H9 (cell line): ENCODE measurements at regions not wholly inside any gene's neighbourhood (a gene's known extent, or its start where the extent isn't known, plus 50 kb on each side); places are given as distances from the start of the nearest gene placed in this dataset.

ENCODE experiments used
- DNase-seq: peaks from one replicate; pipeline ENCODE4 v3.0.0-alpha.2; 2017
- H2AFZ ChIP-seq: one replicate; pipeline ENCODE4 v1.6.1; 2013; ENCODE audit warnings: mild to moderate bottlenecking, low read length, control low read depth, moderate library complexity
- H2AK5ac ChIP-seq: 2 replicates; pipeline ENCODE4 v1.6.1; 2013; ENCODE audit warnings: low read length, control low read depth, mixed read lengths; ENCODE audit not compliant: insufficient read length
- H2BK120ac ChIP-seq: one replicate; pipeline ENCODE4 v1.6.1; 2013; ENCODE audit warnings: low read depth, mild to moderate bottlenecking, low read length, control low read depth, inconsistent platforms; ENCODE audit not compliant: poor library complexity, severe bottlenecking
- H2BK12ac ChIP-seq: 2 replicates; pipeline ENCODE4 v1.6.1; 2013; ENCODE audit warnings: low read length, control low read depth, mixed read lengths, low read depth; ENCODE audit not compliant: insufficient read length
- H2BK15ac ChIP-seq: 2 replicates; pipeline ENCODE4 v1.6.1; 2013; ENCODE audit warnings: low read depth, low read length, control low read depth
- H2BK20ac ChIP-seq: one replicate; pipeline ENCODE4 v1.6.1; 2013; ENCODE audit warnings: low read depth, mild to moderate bottlenecking, low read length, control low read depth, inconsistent platforms; ENCODE audit not compliant: poor library complexity, severe bottlenecking
- H2BK5ac ChIP-seq: 2 replicates; pipeline ENCODE4 v1.6.1; 2013; ENCODE audit warnings: low read length, control low read depth, mixed read lengths; ENCODE audit not compliant: insufficient read length
- H3K14ac ChIP-seq: 2 replicates; pipeline ENCODE4 v1.6.1; 2013; ENCODE audit warnings: low read length, control low read depth; ENCODE audit not compliant: insufficient read depth
- H3K18ac ChIP-seq: 2 replicates; pipeline ENCODE4 v1.6.1; 2013; ENCODE audit warnings: low read depth, mild to moderate bottlenecking, mixed read lengths, low read length, control low read depth; ENCODE audit not compliant: insufficient read length
- H3K23ac ChIP-seq: 2 replicates; pipeline ENCODE4 v1.6.1; 2013; ENCODE audit warnings: low read length, control low read depth, mixed read lengths, low read depth; ENCODE audit not compliant: insufficient read length
- H3K23me2 ChIP-seq: 2 replicates; pipeline ENCODE4 v1.6.1; 2013; ENCODE audit warnings: low read depth, mild to moderate bottlenecking, mixed read lengths, low read length, control low read depth; ENCODE audit not compliant: insufficient read length, poor library complexity, severe bottlenecking
- H3K27ac ChIP-seq: 2 replicates; pipeline ENCODE4 v1.5.1; 2013; ENCODE audit warnings: low read length, control low read depth, mixed read lengths, low read depth; ENCODE audit not compliant: insufficient read length
- H3K27me3 ChIP-seq: 2 replicates; pipeline ENCODE4 v1.6.1; 2013; ENCODE audit warnings: low read length, control low read depth, inconsistent platforms; ENCODE audit not compliant: insufficient read depth
- H3K4ac ChIP-seq: 2 replicates; pipeline ENCODE4 v1.6.1; 2013; ENCODE audit warnings: low read depth, mild to moderate bottlenecking, control low read depth, inconsistent platforms, low read length, moderate library complexity
- H3K4me1 ChIP-seq: 2 replicates; pipeline ENCODE4 v1.6.1; 2013; ENCODE audit warnings: low read length, control low read depth, inconsistent platforms; ENCODE audit not compliant: insufficient read depth
- H3K4me2 ChIP-seq: 2 replicates; pipeline ENCODE4 v1.6.1; 2013; ENCODE audit warnings: low read length, control low read depth, mixed read lengths; ENCODE audit not compliant: insufficient read length, insufficient read depth
- H3K56ac ChIP-seq: 2 replicates; pipeline ENCODE4 v1.6.1; 2013; ENCODE audit warnings: low read depth, mild to moderate bottlenecking, mixed read lengths, low read length, control low read depth; ENCODE audit not compliant: insufficient read length
- H3K79me1 ChIP-seq: 2 replicates; pipeline ENCODE4 v1.6.1; 2013; ENCODE audit warnings: low read depth, mild to moderate bottlenecking, moderate library complexity, low read length, control low read depth, inconsistent platforms; ENCODE audit not compliant: insufficient read depth, poor library complexity, severe bottlenecking
- H3K79me2 ChIP-seq: 2 replicates; pipeline ENCODE4 v1.6.1; 2013; ENCODE audit warnings: low read length, control low read depth, inconsistent platforms; ENCODE audit not compliant: insufficient read depth
- H3K9ac ChIP-seq: 2 replicates; pipeline ENCODE4 v1.6.1; 2013; ENCODE audit warnings: low read length, control low read depth, mixed read lengths; ENCODE audit not compliant: insufficient read length; ENCODE audit errors: extremely low read depth
- H3K9me3 ChIP-seq: one replicate; pipeline ENCODE4 v1.6.1; 2013; ENCODE audit warnings: low read depth, low read length, inconsistent platforms; ENCODE audit not compliant: control insufficient read depth
- H3T11ph ChIP-seq: one replicate; pipeline ENCODE4 v1.6.1; 2013; ENCODE audit warnings: mild to moderate bottlenecking, low read length, control low read depth, inconsistent platforms
- H4K20me1 ChIP-seq: one replicate; pipeline ENCODE4 v1.6.1; 2013; ENCODE audit not compliant: control insufficient read depth, insufficient read length, insufficient read depth
- H4K5ac ChIP-seq: 2 replicates; pipeline ENCODE4 v1.6.1; 2013; ENCODE audit warnings: low read depth, mild to moderate bottlenecking, mixed read lengths, low read length, control low read depth; ENCODE audit not compliant: insufficient read length
- H4K8ac ChIP-seq: replicated peaks from 2 replicates; pipeline ENCODE4 v1.6.1; 2013; ENCODE audit warnings: low read length, control low read depth, mixed read lengths, low read depth; ENCODE audit not compliant: insufficient read length
- H4K91ac ChIP-seq: 2 replicates; pipeline ENCODE4 v1.6.1; 2013; ENCODE audit warnings: low read depth, mild to moderate bottlenecking, moderate library complexity, mixed read lengths, low read length, control low read depth; ENCODE audit not compliant: insufficient read length
- H3K27ac Mint-ChIP-seq, 3 experiments: 2 replicates in 2 of 3; 3 replicates in 1 of 3; pipeline ENCODE4 v1.8.0; 2020 to 2021; ENCODE audit warnings: mixed read lengths in 3 of 3, mild to moderate bottlenecking in 1 of 3, moderate library complexity in 1 of 3
- H3K27me3 Mint-ChIP-seq: 2 replicates; pipeline ENCODE4 v1.8.0; 2021; ENCODE audit warnings: low read depth, mild to moderate bottlenecking, moderate library complexity, mixed read lengths
- H3K36me3 Mint-ChIP-seq, 3 experiments: 2 replicates in 2 of 3; 3 replicates in 1 of 3; pipeline ENCODE4 v1.8.0; 2020 to 2021; ENCODE audit warnings: low read depth in 3 of 3, mixed read lengths in 3 of 3; ENCODE audit not compliant: insufficient read depth in 1 of 3
- H3K4me1 Mint-ChIP-seq, 2 experiments: 2 replicates each; pipeline ENCODE4 v1.8.0; 2020; ENCODE audit warnings: mixed read lengths in 2 of 2
- H3K4me3 Mint-ChIP-seq, 2 experiments: 2 replicates in 1 of 2; 3 replicates in 1 of 2; pipeline ENCODE4 v1.8.0; 2020 to 2021; ENCODE audit warnings: mild to moderate bottlenecking in 2 of 2, mixed read lengths in 2 of 2, moderate library complexity in 1 of 2
- H3K9me3 Mint-ChIP-seq, 2 experiments: 2 replicates in 1 of 2; 3 replicates in 1 of 2; pipeline ENCODE4 v1.8.0; 2020; ENCODE audit warnings: mild to moderate bottlenecking in 2 of 2, mixed read lengths in 2 of 2, moderate library complexity in 1 of 2
- CTCF ChIP-seq: fragments of 200-600 bp; sonication (generic); conservative IDR thresholded peaks from 3 replicates; pipeline ENCODE4 v1.8.0; 2021; ENCODE audit warnings: antibody characterized with exemption, mild to moderate bottlenecking
- WGBS: extraction: QIAGEN DNeasy Blood & Tissue Kit; methylation state at CpG from one replicate; pipeline ENCODE4 v1.1.7; 2013; ENCODE audit warnings: missing lambda C conversion rate, low lambda C conversion rate, mixed read lengths; ENCODE audit not compliant: insufficient read length; ENCODE audit errors: extremely low coverage; 5-methylcytosine and 5-hydroxymethylcytosine counted together

GRCh38 chr10:78643513-78643912 is 425.3 kb upstream of the ZMIZ1 start:
- Histone ChIP-seq H3K56ac (no peak overlapping the region), H2BK12ac (no peak overlapping the region), H4K20me1 (no peaks in the 10 kb centered on the region), H3K27ac (no peak overlapping the region), H3K4ac (no peak overlapping the region), H2BK15ac (no peak overlapping the region), H3K79me1 (no peaks in the 10 kb centered on the region), H3K23ac (no peak overlapping the region), H3K23me2 (no peaks in the 10 kb centered on the region), H3T11ph (no peak overlapping the region), H3K14ac (no peak overlapping the region), H3K27me3 (no peaks in the 10 kb centered on the region), H2AK5ac (no peak overlapping the region), H3K9me3 (no peaks in the 10 kb centered on the region), H2AFZ (no peak overlapping the region), H4K5ac (no peak overlapping the region), H3K4me1 (no peaks in the 10 kb centered on the region), H2BK20ac (no peak overlapping the region), H3K9ac (no peak overlapping the region), H2BK120ac (no peak overlapping the region), H3K79me2 (no peaks in the 10 kb centered on the region), H3K4me2 (no peak overlapping the region), H2BK5ac (no peak overlapping the region), H4K8ac (no peak overlapping the region), H4K91ac (no peak overlapping the region), H3K18ac (no peak overlapping the region)
- no peak overlapping the region for H3K4me3 Mint-ChIP-seq
- no CpG with 5 or more reads among the region's 4 CpGs for WGBS
- no peaks in the 10 kb centered on the region; a peak in 1 of 7 replicates for H3K36me3 Mint-ChIP-seq
- no peak for TF ChIP-seq CTCF
- peaks cover 0 to 9% of the 10 kb centered on the region in 2 experiments; a peak in 4 of 5 replicates for H3K9me3 Mint-ChIP-seq
- no peak for DNase-seq
- H3K27me3 Mint-ChIP-seq: peaks cover 7% of the 10 kb centered on the region
- H3K27ac Mint-ChIP-seq: no peak overlapping the region
- H3K4me1 Mint-ChIP-seq: no peaks in the 10 kb centered on the region
